ENCODE measurements at regions not wholly inside any gene's neighbourhood (a gene's known extent, or its start where the extent isn't known, plus 50 kb on each side); places are given as distances from the start of the nearest gene placed in this dataset.

DNA sequence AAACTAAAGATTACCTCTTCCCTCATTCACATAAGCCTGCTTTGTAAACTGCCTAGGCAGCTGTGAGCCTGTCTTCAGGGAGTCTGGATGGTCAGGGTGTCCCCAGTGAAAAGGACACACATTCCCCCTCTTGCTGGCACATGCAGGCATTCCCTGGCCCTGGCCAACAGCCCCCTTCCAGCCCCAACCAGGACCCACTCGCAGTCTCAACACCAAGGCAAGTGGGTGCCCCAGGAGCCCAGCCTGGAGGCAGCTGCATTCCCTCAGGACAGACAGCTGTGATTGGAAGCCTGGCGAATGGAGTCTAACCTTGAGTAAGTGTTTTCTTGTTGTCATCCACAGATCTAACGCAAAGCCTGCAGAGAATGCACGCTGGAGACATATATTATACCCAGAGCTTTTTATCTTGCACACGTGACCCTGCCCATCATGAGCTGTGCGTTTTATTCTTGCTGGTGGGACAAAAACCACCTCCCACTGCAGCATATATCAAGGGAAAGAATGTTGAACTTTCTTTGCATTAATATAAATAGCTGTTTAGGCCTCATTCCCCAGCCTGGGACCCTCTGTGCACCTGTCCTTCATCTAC is 95.0 kb upstream of the LHX1 start:
- TF ChIP-seq, protein P1, sequence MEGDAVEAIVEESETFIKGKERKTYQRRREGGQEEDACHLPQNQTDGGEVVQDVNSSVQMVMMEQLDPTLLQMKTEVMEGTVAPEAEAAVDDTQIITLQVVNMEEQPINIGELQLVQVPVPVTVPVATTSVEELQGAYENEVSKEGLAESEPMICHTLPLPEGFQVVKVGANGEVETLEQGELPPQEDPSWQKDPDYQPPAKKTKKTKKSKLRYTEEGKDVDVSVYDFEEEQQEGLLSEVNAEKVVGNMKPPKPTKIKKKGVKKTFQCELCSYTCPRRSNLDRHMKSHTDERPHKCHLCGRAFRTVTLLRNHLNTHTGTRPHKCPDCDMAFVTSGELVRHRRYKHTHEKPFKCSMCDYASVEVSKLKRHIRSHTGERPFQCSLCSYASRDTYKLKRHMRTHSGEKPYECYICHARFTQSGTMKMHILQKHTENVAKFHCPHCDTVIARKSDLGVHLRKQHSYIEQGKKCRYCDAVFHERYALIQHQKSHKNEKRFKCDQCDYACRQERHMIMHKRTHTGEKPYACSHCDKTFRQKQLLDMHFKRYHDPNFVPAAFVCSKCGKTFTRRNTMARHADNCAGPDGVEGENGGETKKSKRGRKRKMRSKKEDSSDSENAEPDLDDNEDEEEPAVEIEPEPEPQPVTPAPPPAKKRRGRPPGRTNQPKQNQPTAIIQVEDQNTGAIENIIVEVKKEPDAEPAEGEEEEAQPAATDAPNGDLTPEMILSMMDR (IDR thresholded peaks at IDR 0.05): no peak
- TF ChIP-seq POLR2A (IDR thresholded peaks at IDR 0.05): no peak
